Loucy (cell line): ENCODE measurements at regions not wholly inside any gene's neighbourhood (a gene's known extent, or its start where the extent isn't known, plus 50 kb on each side); places are given as distances from the start of the nearest gene placed in this dataset.

Experiments used
- EZH2phosphoT487 ChIP-seq: fragments of 200-600 bp; IDR thresholded peaks from 2 replicates; pipeline ENCODE4 v1.6.1; 2018; ENCODE audit warnings: antibody characterized with exemption, mild to moderate bottlenecking, moderate library complexity, borderline replicate concordance
- TF ChIP-seq, protein P1 (sequence below): fragments of 200-600 bp; sonication (generic); conservative IDR thresholded peaks from 2 replicates; pipeline ENCODE4 v1.5.1; 2014; ENCODE audit warnings: mild to moderate bottlenecking, antibody characterized with exemption, low read length

DNA sequence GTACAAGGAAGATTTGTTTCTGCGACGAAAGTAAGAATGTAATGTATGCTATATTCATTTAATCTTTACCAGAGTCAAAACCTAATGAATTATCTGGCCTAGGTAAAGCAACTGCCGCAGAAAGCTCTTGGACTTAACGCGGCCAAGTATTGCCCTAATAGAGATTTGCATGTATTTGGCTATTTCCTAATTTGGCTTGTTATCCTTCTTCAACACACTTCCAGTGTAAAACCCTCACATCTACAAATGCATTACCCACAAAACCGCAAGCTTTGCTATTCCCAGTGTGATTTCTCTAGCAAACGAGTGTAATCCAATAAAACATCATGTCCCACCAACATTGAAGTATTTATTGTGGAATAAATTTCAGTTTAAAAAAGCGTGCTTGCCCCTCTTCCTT lies 123.8 kb upstream of the LMO4 start:
- TF ChIP-seq, protein P1, sequence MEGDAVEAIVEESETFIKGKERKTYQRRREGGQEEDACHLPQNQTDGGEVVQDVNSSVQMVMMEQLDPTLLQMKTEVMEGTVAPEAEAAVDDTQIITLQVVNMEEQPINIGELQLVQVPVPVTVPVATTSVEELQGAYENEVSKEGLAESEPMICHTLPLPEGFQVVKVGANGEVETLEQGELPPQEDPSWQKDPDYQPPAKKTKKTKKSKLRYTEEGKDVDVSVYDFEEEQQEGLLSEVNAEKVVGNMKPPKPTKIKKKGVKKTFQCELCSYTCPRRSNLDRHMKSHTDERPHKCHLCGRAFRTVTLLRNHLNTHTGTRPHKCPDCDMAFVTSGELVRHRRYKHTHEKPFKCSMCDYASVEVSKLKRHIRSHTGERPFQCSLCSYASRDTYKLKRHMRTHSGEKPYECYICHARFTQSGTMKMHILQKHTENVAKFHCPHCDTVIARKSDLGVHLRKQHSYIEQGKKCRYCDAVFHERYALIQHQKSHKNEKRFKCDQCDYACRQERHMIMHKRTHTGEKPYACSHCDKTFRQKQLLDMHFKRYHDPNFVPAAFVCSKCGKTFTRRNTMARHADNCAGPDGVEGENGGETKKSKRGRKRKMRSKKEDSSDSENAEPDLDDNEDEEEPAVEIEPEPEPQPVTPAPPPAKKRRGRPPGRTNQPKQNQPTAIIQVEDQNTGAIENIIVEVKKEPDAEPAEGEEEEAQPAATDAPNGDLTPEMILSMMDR = no peak
- no peak for TF ChIP-seq EZH2phosphoT487
